Coronary artery (tissue), 2 donors: ENCODE measurements at regions not wholly inside any gene's neighbourhood (a gene's known extent, or its start where the extent isn't known, plus 50 kb on each side); places are given as distances from the start of the nearest gene placed in this dataset.

Experiments used
- DNase-seq: peaks from one replicate; pipeline ENCODE4 v3.0.0-alpha.2; 2017; ENCODE audit warnings: low spot score
- H3K27ac ChIP-seq, 2 donors: fragments of 200-600 bp; sonication (generic); one replicate each; pipeline ENCODE4 v1.5.1; 2016 to 2019
- H3K4me3 ChIP-seq: fragments of 200-600 bp; sonication (generic); 2 replicates; pipeline ENCODE4 v1.5.1; 2016; ENCODE audit warnings: mild to moderate bottlenecking, moderate library complexity
- CTCF ChIP-seq: fragments of 200-600 bp; sonication (generic); IDR thresholded peaks from one replicate; pipeline ENCODE4 v1.5.1; 2019; ENCODE audit warnings: antibody characterized with exemption

GRCh38 chr2:215876139-215876936, 137.0 kb downstream of the MREG start:
- DNase-seq = no peak
- no peak overlapping the region for H3K4me3 ChIP-seq
- no peak overlapping the region for H3K27ac ChIP-seq
- TF ChIP-seq CTCF = no peak

GRCh38 chr2:215874418-215874817, 138.9 kb downstream of the MREG start:
- Histone ChIP-seq H3K4me3 (no peak overlapping the region), H3K27ac (no peak overlapping the region)
- no peak for DNase-seq
- no peak for TF ChIP-seq CTCF

GRCh38 chr2:215870986-215871385, 142.4 kb downstream of the MREG start:
- Histone ChIP-seq H3K4me3 (no peak overlapping the region), H3K27ac (no peak overlapping the region)
- no peak for DNase-seq
- TF ChIP-seq CTCF = no peak

GRCh38 chr2:215870088-215870490, 143.3 kb downstream of the MREG start:
- DNase-seq = no peak
- Histone ChIP-seq H3K4me3 (no peak overlapping the region), H3K27ac (peak overlapping the region in 1 of 2 donors; percentile 24)
- no peak for TF ChIP-seq CTCF

GRCh38 chr2:215868846-215869543, 144.4 kb downstream of the MREG start:
- TF ChIP-seq CTCF = no peak
- H3K4me3 ChIP-seq = no peak overlapping the region
- DNase-seq = no peak
- H3K27ac ChIP-seq = no peak overlapping the region

- Histone ChIP-seq H3K27ac (no peak overlapping the region), H3K4me3 (no peak overlapping the region)
- no peak for TF ChIP-seq CTCF
- no peak for DNase-seq
Observed at GRCh38 chr2:215866606-215867005, 146.7 kb downstream of the MREG start.

- no peak for TF ChIP-seq CTCF
- DNase-seq = no peak
- no peak overlapping the region for H3K4me3 ChIP-seq
- H3K27ac ChIP-seq = no peak overlapping the region
Observed at GRCh38 chr2:215863687-215864086, 149.7 kb downstream of the MREG start.
